ENCODE measurements at regions not wholly inside any gene's neighbourhood (a gene's known extent, or its start where the extent isn't known, plus 50 kb on each side); places are given as distances from the start of the nearest gene placed in this dataset.
A peak's percentile ranks its signal among the peaks of the same experiment; 100 is the strongest.

- no peak for DNase-seq (ENCODE audit: extremely low read depth, low read depth)
Measured at GRCh38 chr4:77538144-77538543, 67.5 kb upstream of the CXCL13 start.

GRCh38 chr4:77538574-77539157 lies 67.0 kb upstream of the CXCL13 start:
- H3K4me3 ChIP-seq (replicated peaks; ENCODE audit: low read depth, low read length) = no peak overlapping the region
- peak; percentile 7 for DNase-seq (ENCODE audit: extremely low read depth, low read depth)
- TF ChIP-seq CTCF (IDR thresholded peaks at IDR 0.05; ENCODE audit: low read depth, low read length, missing control alignments) = no peak

More at GRCh38 chr4:77538144-77538543, 67.5 kb upstream of the CXCL13 start:
- no peak overlapping the region for H3K4me3 ChIP-seq (replicated peaks; ENCODE audit: low read depth, low read length)
- no peak for TF ChIP-seq CTCF (IDR thresholded peaks at IDR 0.05; ENCODE audit: low read depth, low read length, missing control alignments)

Data from HFF-Myc (cell line).